ENCODE measurements at regions not wholly inside any gene's neighbourhood (a gene's known extent, or its start where the extent isn't known, plus 50 kb on each side); places are given as distances from the start of the nearest gene placed in this dataset.

- peaks cover 64 to 65% of the 10 kb centered on the region in 2 donors for H3K4me1 ChIP-seq (ENCODE audit: control insufficient read depth in 1 of 2, insufficient read depth in 2 of 2, low read length in 2 of 2)
Observed at GRCh38 chr2:134134313-134134706, 119.6 kb upstream of the MGAT5 start.

GRCh38 chr2:134134827-134135226 is 119.0 kb upstream of the MGAT5 start:
- Histone ChIP-seq H3K27ac (ENCODE audit: low read depth, low read length) (no peak overlapping the region), H3K4me3 (ENCODE audit: low read depth in 1 of 2, low read length in 2 of 2) (no peak overlapping the region), H3K4me1 (ENCODE audit: control insufficient read depth in 1 of 2, insufficient read depth in 2 of 2, low read length in 2 of 2) (peaks cover 69 to 70% of the 10 kb centered on the region in 2 donors), H3K27me3 (ENCODE audit: control insufficient read depth in 1 of 2, insufficient read depth in 2 of 2, low read length in 2 of 2) (no peaks in the 10 kb centered on the region), H3K36me3 (ENCODE audit: control insufficient read depth in 1 of 2, insufficient read depth in 2 of 2, low read length in 2 of 2) (peaks cover 3 to 4% of the 10 kb centered on the region in 2 donors), H3K9me3 (ENCODE audit: control insufficient read depth in 1 of 2, low read length in 2 of 2) (no peaks in the 10 kb centered on the region), H3K9ac (ENCODE audit: low read depth in 1 of 2, low read length in 2 of 2) (no peak overlapping the region)

More at GRCh38 chr2:134134313-134134706, 119.6 kb upstream of the MGAT5 start:
- Histone ChIP-seq H3K36me3 (ENCODE audit: control insufficient read depth in 1 of 2, insufficient read depth in 2 of 2, low read length in 2 of 2) (peaks cover 3 to 4% of the 10 kb centered on the region in 2 donors), H3K9ac (ENCODE audit: low read depth in 1 of 2, low read length in 2 of 2) (no peak overlapping the region), H3K9me3 (ENCODE audit: control insufficient read depth in 1 of 2, low read length in 2 of 2) (no peaks in the 10 kb centered on the region), H3K4me3 (ENCODE audit: low read depth in 1 of 2, low read length in 2 of 2) (no peak overlapping the region), H3K27me3 (ENCODE audit: control insufficient read depth in 1 of 2, insufficient read depth in 2 of 2, low read length in 2 of 2) (no peaks in the 10 kb centered on the region), H3K27ac (ENCODE audit: low read depth, low read length) (no peak overlapping the region)

GRCh38 chr2:134135793-134136192 is 118.1 kb upstream of the MGAT5 start:
- H3K27me3 ChIP-seq (ENCODE audit: control insufficient read depth in 1 of 2, insufficient read depth in 2 of 2, low read length in 2 of 2), result no peaks in the 10 kb centered on the region
- H3K27ac ChIP-seq (ENCODE audit: low read depth, low read length), result no peak overlapping the region
- H3K4me1 ChIP-seq (ENCODE audit: control insufficient read depth in 1 of 2, insufficient read depth in 2 of 2, low read length in 2 of 2), result peaks cover 74 to 76% of the 10 kb centered on the region in 2 donors

GRCh38 chr2:134136731-134137130 is 117.1 kb upstream of the MGAT5 start:
- Histone ChIP-seq H3K27ac (ENCODE audit: low read depth, low read length) (peak overlapping the region; percentile 53), H3K4me3 (ENCODE audit: low read depth in 1 of 2, low read length in 2 of 2) (peak overlapping the region; percentile 55 to 64), H3K9me3 (ENCODE audit: control insufficient read depth in 1 of 2, low read length in 2 of 2) (no peaks in the 10 kb centered on the region), H3K4me1 (ENCODE audit: control insufficient read depth in 1 of 2, insufficient read depth in 2 of 2, low read length in 2 of 2) (peaks cover 82% of the 10 kb centered on the region in 2 donors), H3K27me3 (ENCODE audit: control insufficient read depth in 1 of 2, insufficient read depth in 2 of 2, low read length in 2 of 2) (no peaks in the 10 kb centered on the region), H3K36me3 (ENCODE audit: control insufficient read depth in 1 of 2, insufficient read depth in 2 of 2, low read length in 2 of 2) (peaks cover 0 to 4% of the 10 kb centered on the region in 2 donors), H3K9ac (ENCODE audit: low read depth in 1 of 2, low read length in 2 of 2) (peak overlapping the region in 1 of 2 donors; percentile 41)

More at GRCh38 chr2:134135793-134136192, 118.1 kb upstream of the MGAT5 start:
- no peaks in the 10 kb centered on the region for H3K9me3 ChIP-seq (ENCODE audit: control insufficient read depth in 1 of 2, low read length in 2 of 2)
- peaks cover 3 to 4% of the 10 kb centered on the region in 2 donors for H3K36me3 ChIP-seq (ENCODE audit: control insufficient read depth in 1 of 2, insufficient read depth in 2 of 2, low read length in 2 of 2)
- no peak overlapping the region for H3K4me3 ChIP-seq (ENCODE audit: low read depth in 1 of 2, low read length in 2 of 2)
- H3K9ac ChIP-seq (ENCODE audit: low read depth in 1 of 2, low read length in 2 of 2), result no peak overlapping the region

- peaks cover 82 to 85% of the 10 kb centered on the region in 2 donors for H3K4me1 ChIP-seq (ENCODE audit: control insufficient read depth in 1 of 2, insufficient read depth in 2 of 2, low read length in 2 of 2)
Observed at GRCh38 chr2:134137182-134137611, 116.7 kb upstream of the MGAT5 start.

GRCh38 chr2:134138115-134138514 is 115.8 kb upstream of the MGAT5 start:
- no peak overlapping the region for H3K27ac ChIP-seq (ENCODE audit: low read depth, low read length)

More at GRCh38 chr2:134137182-134137611, 116.7 kb upstream of the MGAT5 start:
- peak overlapping the region; percentile 25 to 41 for H3K9ac ChIP-seq (ENCODE audit: low read depth in 1 of 2, low read length in 2 of 2)
- no peaks in the 10 kb centered on the region for H3K27me3 ChIP-seq (ENCODE audit: control insufficient read depth in 1 of 2, insufficient read depth in 2 of 2, low read length in 2 of 2)
- no peaks in the 10 kb centered on the region for H3K9me3 ChIP-seq (ENCODE audit: control insufficient read depth in 1 of 2, low read length in 2 of 2)
- peak overlapping the region; percentile 53 for H3K27ac ChIP-seq (ENCODE audit: low read depth, low read length)
- peaks cover 0 to 4% of the 10 kb centered on the region in 2 donors for H3K36me3 ChIP-seq (ENCODE audit: control insufficient read depth in 1 of 2, insufficient read depth in 2 of 2, low read length in 2 of 2)
- peak overlapping the region; percentile 55 to 64 for H3K4me3 ChIP-seq (ENCODE audit: low read depth in 1 of 2, low read length in 2 of 2)

GRCh38 chr2:134139611-134140010 is 114.3 kb upstream of the MGAT5 start:
- H3K4me1 ChIP-seq (ENCODE audit: control insufficient read depth in 1 of 2, insufficient read depth in 2 of 2, low read length in 2 of 2), result peaks cover 70 to 78% of the 10 kb centered on the region in 2 donors
- H3K4me3 ChIP-seq (ENCODE audit: low read depth in 1 of 2, low read length in 2 of 2), result peak overlapping the region in 1 of 2 donors; percentile 0
- H3K27me3 ChIP-seq (ENCODE audit: control insufficient read depth in 1 of 2, insufficient read depth in 2 of 2, low read length in 2 of 2), result no peaks in the 10 kb centered on the region
- H3K9me3 ChIP-seq (ENCODE audit: control insufficient read depth in 1 of 2, low read length in 2 of 2), result no peaks in the 10 kb centered on the region
- peak overlapping the region; percentile 45 to 56 for H3K9ac ChIP-seq (ENCODE audit: low read depth in 1 of 2, low read length in 2 of 2)
- H3K36me3 ChIP-seq (ENCODE audit: control insufficient read depth in 1 of 2, insufficient read depth in 2 of 2, low read length in 2 of 2), result no peaks in the 10 kb centered on the region
- H3K27ac ChIP-seq (ENCODE audit: low read depth, low read length), result peak overlapping the region; percentile 80

More at GRCh38 chr2:134138115-134138514, 115.8 kb upstream of the MGAT5 start:
- peaks cover 80 to 85% of the 10 kb centered on the region in 2 donors for H3K4me1 ChIP-seq (ENCODE audit: control insufficient read depth in 1 of 2, insufficient read depth in 2 of 2, low read length in 2 of 2)
- no peaks in the 10 kb centered on the region for H3K9me3 ChIP-seq (ENCODE audit: control insufficient read depth in 1 of 2, low read length in 2 of 2)
- H3K9ac ChIP-seq (ENCODE audit: low read depth in 1 of 2, low read length in 2 of 2), result no peak overlapping the region
- no peaks in the 10 kb centered on the region for H3K36me3 ChIP-seq (ENCODE audit: control insufficient read depth in 1 of 2, insufficient read depth in 2 of 2, low read length in 2 of 2)
- no peak overlapping the region for H3K4me3 ChIP-seq (ENCODE audit: low read depth in 1 of 2, low read length in 2 of 2)
- no peaks in the 10 kb centered on the region for H3K27me3 ChIP-seq (ENCODE audit: control insufficient read depth in 1 of 2, insufficient read depth in 2 of 2, low read length in 2 of 2)

- no peaks in the 10 kb centered on the region for H3K36me3 ChIP-seq (ENCODE audit: control insufficient read depth in 1 of 2, insufficient read depth in 2 of 2, low read length in 2 of 2)
- H3K9ac ChIP-seq (ENCODE audit: low read depth in 1 of 2, low read length in 2 of 2), result peak overlapping the region; percentile 45 to 56
- no peaks in the 10 kb centered on the region for H3K27me3 ChIP-seq (ENCODE audit: control insufficient read depth in 1 of 2, insufficient read depth in 2 of 2, low read length in 2 of 2)
- H3K9me3 ChIP-seq (ENCODE audit: control insufficient read depth in 1 of 2, low read length in 2 of 2), result no peaks in the 10 kb centered on the region
- peak overlapping the region; percentile 0 to 41 for H3K4me3 ChIP-seq (ENCODE audit: low read depth in 1 of 2, low read length in 2 of 2)
- peak overlapping the region; percentile 80 for H3K27ac ChIP-seq (ENCODE audit: low read depth, low read length)
- H3K4me1 ChIP-seq (ENCODE audit: control insufficient read depth in 1 of 2, insufficient read depth in 2 of 2, low read length in 2 of 2), result peaks cover 70 to 74% of the 10 kb centered on the region in 2 donors
Observed at GRCh38 chr2:134140251-134140661, 113.6 kb upstream of the MGAT5 start.

GRCh38 chr2:134141598-134142340 is 112.1 kb upstream of the MGAT5 start:
- Histone ChIP-seq H3K4me1 (ENCODE audit: control insufficient read depth in 1 of 2, insufficient read depth in 2 of 2, low read length in 2 of 2) (peaks cover 59 to 68% of the 10 kb centered on the region in 2 donors), H3K4me3 (ENCODE audit: low read depth in 1 of 2, low read length in 2 of 2) (peak overlapping the region; percentile 8 to 11), H3K9me3 (ENCODE audit: control insufficient read depth in 1 of 2, low read length in 2 of 2) (no peaks in the 10 kb centered on the region), H3K27ac (ENCODE audit: low read depth, low read length) (no peak overlapping the region), H3K27me3 (ENCODE audit: control insufficient read depth in 1 of 2, insufficient read depth in 2 of 2, low read length in 2 of 2) (no peaks in the 10 kb centered on the region), H3K36me3 (ENCODE audit: control insufficient read depth in 1 of 2, insufficient read depth in 2 of 2, low read length in 2 of 2) (no peaks in the 10 kb centered on the region), H3K9ac (ENCODE audit: low read depth in 1 of 2, low read length in 2 of 2) (no peak overlapping the region)

GRCh38 chr2:134142341-134142738 is 111.5 kb upstream of the MGAT5 start:
- Histone ChIP-seq H3K9me3 (ENCODE audit: control insufficient read depth in 1 of 2, low read length in 2 of 2) (no peaks in the 10 kb centered on the region), H3K4me3 (ENCODE audit: low read depth in 1 of 2, low read length in 2 of 2) (no peak overlapping the region), H3K27me3 (ENCODE audit: control insufficient read depth in 1 of 2, insufficient read depth in 2 of 2, low read length in 2 of 2) (no peaks in the 10 kb centered on the region), H3K36me3 (ENCODE audit: control insufficient read depth in 1 of 2, insufficient read depth in 2 of 2, low read length in 2 of 2) (no peaks in the 10 kb centered on the region), H3K9ac (ENCODE audit: low read depth in 1 of 2, low read length in 2 of 2) (no peak overlapping the region), H3K27ac (ENCODE audit: low read depth, low read length) (no peak overlapping the region), H3K4me1 (ENCODE audit: control insufficient read depth in 1 of 2, insufficient read depth in 2 of 2, low read length in 2 of 2) (peaks cover 54 to 62% of the 10 kb centered on the region in 2 donors)

All from duodenal mucosa (tissue), 2 donors.